NCI-H2081 (cell line): ENCODE measurements at regions not wholly inside any gene's neighbourhood (a gene's known extent, or its start where the extent isn't known, plus 50 kb on each side); places are given as distances from the start of the nearest gene placed in this dataset.

Source experiments
- DNase-seq, 2 experiments: peaks; one replicate each; lab custom pipeline; 2025; lab: John Stamatoyannopoulos, UW

- DNase-seq, result no peak
Observed at GRCh38 chr22:49640366-49641095, 187.1 kb downstream of the BRD1 start.

GRCh38 chr22:49639956-49640355, 187.7 kb downstream of the BRD1 start:
- no peak for DNase-seq

GRCh38 chr22:49638788-49639187, 188.9 kb downstream of the BRD1 start:
- DNase-seq, result no peak

GRCh38 chr22:49638001-49638400, 189.7 kb downstream of the BRD1 start:
- no peak for DNase-seq

- DNase-seq, result no peak
Observed at GRCh38 chr22:49637255-49637760, 190.4 kb downstream of the BRD1 start.

- no peak for DNase-seq
Observed at GRCh38 chr22:49636649-49637048, 191.0 kb downstream of the BRD1 start.

- DNase-seq, result no peak
Observed at GRCh38 chr22:49636214-49636613, 191.5 kb downstream of the BRD1 start.

- no peak for DNase-seq
Observed at GRCh38 chr22:49634006-49634772, 193.5 kb downstream of the BRD1 start.

GRCh38 chr22:49633010-49633324, 194.7 kb downstream of the BRD1 start:
- DNase-seq, result peak in 1 of 2 experiments; percentile 31

GRCh38 chr22:49632199-49633009, 195.3 kb downstream of the BRD1 start:
- peak; percentile 62 to 67 for DNase-seq

- no peak for DNase-seq
Observed at GRCh38 chr22:49630448-49630946, 197.2 kb downstream of the BRD1 start.

GRCh38 chr22:49629586-49630447, 197.9 kb downstream of the BRD1 start:
- DNase-seq, result no peak

- DNase-seq, result no peak
Observed at GRCh38 chr22:49629261-49629570, 198.5 kb downstream of the BRD1 start.

GRCh38 chr22:49628391-49629260, 199.0 kb downstream of the BRD1 start:
- DNase-seq, result peak; percentile 15 to 32

GRCh38 chr22:49627217-49628181, 200.2 kb downstream of the BRD1 start:
- DNase-seq, result no peak

- DNase-seq, result no peak
Observed at GRCh38 chr22:49626361-49627216, 201.1 kb downstream of the BRD1 start.

GRCh38 chr22:49624421-49625177, 203.1 kb downstream of the BRD1 start:
- DNase-seq, result no peak

- DNase-seq, result no peak
Observed at GRCh38 chr22:49623715-49624114, 204.0 kb downstream of the BRD1 start.
